Upper lobe of right lung (tissue), 1 donor: ENCODE measurements at regions not wholly inside any gene's neighbourhood (a gene's known extent, or its start where the extent isn't known, plus 50 kb on each side); places are given as distances from the start of the nearest gene placed in this dataset.

Experiments used
- ATAC-seq: fragments of 200-7000 bp; cut with Tn5 transposase; one replicate; pipeline ENCODE4 v1.9.1; 2020; ENCODE audit warnings: mild to moderate bottlenecking, moderate library complexity
- DNase-seq: peaks from one replicate; pipeline ENCODE4 v3.0.0-alpha.2; 2020
- H3K27ac ChIP-seq: fragments of 200-600 bp; one replicate; pipeline ENCODE4 v1.8.0; 2022
- H3K27me3 ChIP-seq: fragments of 200-600 bp; one replicate; pipeline ENCODE4 v1.8.0; 2022; ENCODE audit warnings: mild to moderate bottlenecking
- H3K36me3 ChIP-seq: fragments of 200-600 bp; one replicate; pipeline ENCODE4 v1.8.0; 2022
- H3K4me1 ChIP-seq: fragments of 200-600 bp; one replicate; pipeline ENCODE4 v1.8.0; 2022
- H3K4me3 ChIP-seq: fragments of 200-600 bp; one replicate; pipeline ENCODE4 v1.8.0; 2022; ENCODE audit warnings: mild to moderate bottlenecking
- H3K9me3 ChIP-seq: fragments of 200-600 bp; one replicate; pipeline ENCODE4 v1.8.0; 2022
- intact Hi-C: fragments of 100-400 bp; cut with DNase I; formaldehyde crosslinking; loops from one replicate; pipeline ENCODE4 v1.11.0; 2022
- TF ChIP-seq, protein P1 (sequence below): fragments of 200-600 bp; IDR thresholded peaks from one replicate; pipeline ENCODE4 v1.8.0; 2022; ENCODE audit warnings: antibody characterized with exemption
- donor health status: DM: no; HTN: yes; CAD: no; lungs with severe emphysema.

DNA sequence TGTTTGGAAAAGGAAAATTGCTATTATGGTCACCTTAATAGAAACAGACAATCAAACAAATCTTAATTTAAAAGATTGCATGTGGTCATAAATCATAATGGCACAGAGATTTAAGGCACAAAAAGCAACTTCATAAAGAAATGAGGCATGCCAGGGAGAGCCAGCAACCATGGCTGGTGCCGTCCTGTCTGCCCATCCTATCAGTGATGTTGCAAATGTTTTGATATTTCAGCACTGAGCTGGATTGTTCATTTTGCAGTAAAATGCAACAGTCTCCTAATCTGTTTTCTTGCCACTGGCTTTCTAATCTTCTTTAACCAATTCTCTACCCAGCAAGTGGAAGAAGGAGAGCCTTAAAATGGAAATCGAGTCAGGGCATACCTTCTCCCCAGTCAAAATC is 249.8 kb downstream of the SAMD5 start:
- TF ChIP-seq, protein P1, sequence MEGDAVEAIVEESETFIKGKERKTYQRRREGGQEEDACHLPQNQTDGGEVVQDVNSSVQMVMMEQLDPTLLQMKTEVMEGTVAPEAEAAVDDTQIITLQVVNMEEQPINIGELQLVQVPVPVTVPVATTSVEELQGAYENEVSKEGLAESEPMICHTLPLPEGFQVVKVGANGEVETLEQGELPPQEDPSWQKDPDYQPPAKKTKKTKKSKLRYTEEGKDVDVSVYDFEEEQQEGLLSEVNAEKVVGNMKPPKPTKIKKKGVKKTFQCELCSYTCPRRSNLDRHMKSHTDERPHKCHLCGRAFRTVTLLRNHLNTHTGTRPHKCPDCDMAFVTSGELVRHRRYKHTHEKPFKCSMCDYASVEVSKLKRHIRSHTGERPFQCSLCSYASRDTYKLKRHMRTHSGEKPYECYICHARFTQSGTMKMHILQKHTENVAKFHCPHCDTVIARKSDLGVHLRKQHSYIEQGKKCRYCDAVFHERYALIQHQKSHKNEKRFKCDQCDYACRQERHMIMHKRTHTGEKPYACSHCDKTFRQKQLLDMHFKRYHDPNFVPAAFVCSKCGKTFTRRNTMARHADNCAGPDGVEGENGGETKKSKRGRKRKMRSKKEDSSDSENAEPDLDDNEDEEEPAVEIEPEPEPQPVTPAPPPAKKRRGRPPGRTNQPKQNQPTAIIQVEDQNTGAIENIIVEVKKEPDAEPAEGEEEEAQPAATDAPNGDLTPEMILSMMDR = no peak
- intact Hi-C loops = no loop called here
- H3K27me3 ChIP-seq = no peaks in the 10 kb centered on the region
- DNase-seq (no peak), ATAC-seq (no peak)
- H3K4me3 ChIP-seq = no peak overlapping the region
- no peaks in the 10 kb centered on the region for H3K4me1 ChIP-seq
- no peak overlapping the region for H3K27ac ChIP-seq
- no peaks in the 10 kb centered on the region for H3K36me3 ChIP-seq
- no peaks in the 10 kb centered on the region for H3K9me3 ChIP-seq

DNA sequence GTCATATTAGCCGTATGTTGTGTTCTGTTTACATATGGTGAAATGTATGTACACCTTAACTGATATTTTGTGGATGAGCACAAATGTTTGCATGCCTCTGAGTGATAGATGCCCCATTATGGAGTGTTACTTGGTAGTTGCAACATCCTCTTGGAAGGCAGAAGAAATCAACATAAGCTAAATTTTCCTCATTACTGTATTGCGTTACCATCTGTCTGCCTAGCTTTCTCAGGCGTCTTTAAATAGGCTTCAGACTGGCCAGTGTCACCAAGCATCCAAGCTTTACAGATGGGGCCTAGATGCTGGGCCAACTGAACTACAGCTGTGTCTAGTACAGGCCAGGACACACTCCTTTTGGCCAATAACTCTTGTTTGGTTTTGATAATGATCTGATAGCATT is 250.6 kb downstream of the SAMD5 start:
- DNase-seq = no peak
- ATAC-seq = peak; percentile 43

DNA sequence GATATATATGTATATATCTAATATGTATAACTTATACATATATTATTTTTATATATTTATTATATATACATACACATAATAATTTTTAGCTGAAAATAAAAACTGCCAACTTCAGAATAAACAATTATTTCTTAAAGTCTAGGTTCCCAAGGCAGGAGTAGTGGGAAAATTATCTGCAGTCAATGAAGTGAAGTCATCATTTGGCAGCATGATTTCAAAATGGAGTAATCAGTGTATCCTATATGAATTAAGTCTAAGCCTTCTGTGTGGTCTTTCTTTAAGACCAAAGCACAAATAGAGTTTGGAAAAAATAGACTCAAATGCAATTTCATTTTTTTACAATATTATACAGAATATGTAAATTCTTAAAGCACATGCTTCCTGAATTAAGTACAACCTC is 251.0 kb downstream of the SAMD5 start:
- no peaks in the 10 kb centered on the region for H3K4me1 ChIP-seq
- DNase-seq = no peak
- H3K4me3 ChIP-seq = no peak overlapping the region
- H3K36me3 ChIP-seq = no peaks in the 10 kb centered on the region
- ATAC-seq = no peak
- no peak overlapping the region for H3K27ac ChIP-seq
- no peaks in the 10 kb centered on the region for H3K27me3 ChIP-seq
- no peaks in the 10 kb centered on the region for H3K9me3 ChIP-seq
- intact Hi-C loops = no loop called here
- TF ChIP-seq, protein P1 = no peak

More for the DNA sequence above, 250.6 kb downstream of the SAMD5 start:
- Histone ChIP-seq H3K4me1 (no peaks in the 10 kb centered on the region), H3K27ac (no peak overlapping the region), H3K36me3 (no peaks in the 10 kb centered on the region), H3K27me3 (no peaks in the 10 kb centered on the region), H3K4me3 (no peak overlapping the region), H3K9me3 (no peaks in the 10 kb centered on the region)
- intact Hi-C loops = no loop called here
- TF ChIP-seq, protein P1 = no peak

DNA sequence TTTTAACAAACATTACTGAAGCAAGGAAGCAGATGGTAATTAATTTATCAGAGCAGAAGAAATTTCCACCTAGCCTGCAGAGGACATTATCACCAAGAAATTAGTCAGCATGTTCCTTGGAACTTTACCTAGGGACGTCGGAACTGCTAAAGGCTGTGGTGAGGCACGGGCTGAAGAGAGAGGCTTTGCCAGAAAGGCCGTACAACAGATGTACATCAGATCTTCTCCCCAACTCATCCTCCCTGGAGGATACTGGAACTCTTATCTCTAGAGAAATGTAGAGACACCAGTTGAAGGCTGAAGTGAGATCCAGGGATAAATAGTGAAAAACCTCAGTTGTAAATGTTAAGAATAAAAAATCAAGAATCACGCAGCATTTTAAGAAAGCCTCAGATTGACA is 257.1 kb downstream of the SAMD5 start:
- Histone ChIP-seq H3K4me1 (peaks cover 4% of the 10 kb centered on the region), H3K36me3 (no peaks in the 10 kb centered on the region), H3K9me3 (no peaks in the 10 kb centered on the region), H3K27ac (no peak overlapping the region), H3K4me3 (no peak overlapping the region), H3K27me3 (no peaks in the 10 kb centered on the region)
- DNase-seq (no peak), ATAC-seq (no peak)
- intact Hi-C loops = no loop called here
- TF ChIP-seq, protein P1 = no peak

DNA sequence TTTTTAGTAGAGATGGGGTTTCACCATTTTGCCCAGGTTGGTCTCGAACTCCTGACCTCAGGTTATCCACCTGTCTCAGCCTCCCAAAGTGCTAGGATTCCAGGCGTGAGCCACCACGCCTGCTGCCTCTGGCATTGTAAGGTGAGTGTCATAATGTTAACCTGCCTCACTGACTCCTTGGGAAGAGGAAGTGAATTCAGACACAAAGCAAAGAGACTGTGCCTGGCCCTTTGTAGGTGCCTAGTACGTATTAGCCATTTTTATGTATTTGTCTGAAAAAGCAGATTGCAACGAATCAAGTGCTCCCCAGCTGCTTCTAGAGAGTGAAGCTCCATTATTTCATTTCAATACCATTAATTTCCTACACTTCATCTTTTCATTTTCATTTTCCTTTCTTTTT is 260.5 kb downstream of the SAMD5 start:
- Histone ChIP-seq H3K4me3 (no peak overlapping the region), H3K27me3 (no peaks in the 10 kb centered on the region), H3K9me3 (no peaks in the 10 kb centered on the region), H3K4me1 (peaks cover 4% of the 10 kb centered on the region), H3K27ac (no peak overlapping the region), H3K36me3 (no peaks in the 10 kb centered on the region)
- intact Hi-C loops = no loop called here
- ATAC-seq (no peak), DNase-seq (no peak)
- TF ChIP-seq, protein P1 = no peak

DNA sequence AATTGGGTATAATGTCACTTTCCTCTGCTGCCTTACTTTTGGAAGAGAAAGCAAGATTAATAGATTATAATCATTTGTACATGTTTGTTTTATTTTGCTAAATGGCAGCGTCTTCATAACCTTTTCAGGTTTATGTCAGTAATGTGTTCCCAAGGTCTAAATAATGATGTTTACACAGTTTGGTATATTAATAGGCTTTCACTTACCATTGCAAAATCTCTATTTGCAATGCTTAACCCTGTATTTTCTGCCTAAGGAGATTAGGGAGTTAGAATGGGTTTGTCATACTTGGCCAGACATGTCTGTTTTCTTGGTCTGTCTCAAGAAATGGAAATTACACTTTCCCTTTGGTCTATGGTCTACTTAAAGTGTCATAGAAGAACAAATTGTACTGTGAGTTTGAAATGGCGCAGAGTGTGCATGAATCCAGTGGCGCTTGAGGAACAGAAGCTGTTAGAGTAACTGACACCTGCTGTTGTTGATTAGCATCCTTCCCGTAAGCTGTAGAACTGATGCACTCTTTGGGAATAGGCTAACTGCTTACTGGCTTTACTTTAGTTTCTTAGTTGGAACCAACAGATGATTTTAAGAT is 261.1 kb downstream of the SAMD5 start:
- H3K36me3 ChIP-seq = no peaks in the 10 kb centered on the region
- ATAC-seq = no peak
- TF ChIP-seq, protein P1 = no peak
- DNase-seq = no peak
- H3K4me3 ChIP-seq = no peak overlapping the region
- no peaks in the 10 kb centered on the region for H3K27me3 ChIP-seq
- intact Hi-C loops = no loop called here
- H3K9me3 ChIP-seq = no peaks in the 10 kb centered on the region
- no peak overlapping the region for H3K27ac ChIP-seq
- H3K4me1 ChIP-seq = peaks cover 4% of the 10 kb centered on the region
